ENCODE measurements at regions not wholly inside any gene's neighbourhood (a gene's known extent, or its start where the extent isn't known, plus 50 kb on each side); places are given as distances from the start of the nearest gene placed in this dataset.

- H3K4me3 ChIP-seq (ENCODE audit: low read length) = no peak overlapping the region
- no peaks in the 10 kb centered on the region for H3K4me1 ChIP-seq (ENCODE audit: control insufficient read depth, insufficient read depth, low read length)
- intact Hi-C loops (cut with DNase I) = no loop called here
- H3K27ac ChIP-seq (ENCODE audit: low read length) = no peak overlapping the region
- WGBS = 95% methylated on average over 20 of the region's 20 CpGs
- no peak for DNase-seq
- no peaks in the 10 kb centered on the region for H3K27me3 ChIP-seq (ENCODE audit: control insufficient read depth, insufficient read depth)
- no peaks in the 10 kb centered on the region for H3K9me3 ChIP-seq (ENCODE audit: control insufficient read depth, low read length)
- ATAC-seq = no peak
These were observed 448.8 kb downstream of the TXNL1 start for GRCh38 chr18:56189615-56190014.

- WGBS = 81% methylated on average over 9 of the region's 9 CpGs
- H3K27me3 ChIP-seq (ENCODE audit: control insufficient read depth, insufficient read depth) = no peaks in the 10 kb centered on the region
- H3K4me1 ChIP-seq (ENCODE audit: control insufficient read depth, insufficient read depth, low read length) = no peaks in the 10 kb centered on the region
- no peak overlapping the region for H3K27ac ChIP-seq (ENCODE audit: low read length)
- H3K9me3 ChIP-seq (ENCODE audit: control insufficient read depth, low read length) = no peaks in the 10 kb centered on the region
- ATAC-seq (no peak), DNase-seq (no peak)
- no peak overlapping the region for H3K4me3 ChIP-seq (ENCODE audit: low read length)
- intact Hi-C loops (cut with DNase I) = no loop called here
These were observed 449.7 kb downstream of the TXNL1 start for GRCh38 chr18:56188529-56189275.

- Histone ChIP-seq H3K27ac (ENCODE audit: low read length) (no peak overlapping the region), H3K27me3 (ENCODE audit: control insufficient read depth, insufficient read depth) (no peaks in the 10 kb centered on the region), H3K4me1 (ENCODE audit: control insufficient read depth, insufficient read depth, low read length) (no peaks in the 10 kb centered on the region), H3K4me3 (ENCODE audit: low read length) (no peak overlapping the region), H3K9me3 (ENCODE audit: control insufficient read depth, low read length) (no peaks in the 10 kb centered on the region)
- ATAC-seq (no peak), DNase-seq (no peak)
- intact Hi-C loops (cut with DNase I) = no loop called here
- WGBS = 95% methylated on average over 2 of the region's 2 CpGs
These were observed 452.1 kb downstream of the TXNL1 start for GRCh38 chr18:56186319-56186718.

GRCh38 chr18:56185126-56185525, 453.3 kb downstream of the TXNL1 start:
- WGBS = 88% methylated on average over 5 of the region's 5 CpGs
- DNase-seq (no peak), ATAC-seq (no peak)
- Histone ChIP-seq H3K4me3 (ENCODE audit: low read length) (no peak overlapping the region), H3K27ac (ENCODE audit: low read length) (no peak overlapping the region), H3K4me1 (ENCODE audit: control insufficient read depth, insufficient read depth, low read length) (no peaks in the 10 kb centered on the region), H3K27me3 (ENCODE audit: control insufficient read depth, insufficient read depth) (no peaks in the 10 kb centered on the region), H3K9me3 (ENCODE audit: control insufficient read depth, low read length) (no peaks in the 10 kb centered on the region)
- intact Hi-C loops (cut with DNase I) = no loop called here

- H3K9me3 ChIP-seq (ENCODE audit: control insufficient read depth, low read length) = no peaks in the 10 kb centered on the region
- H3K27ac ChIP-seq (ENCODE audit: low read length) = no peak overlapping the region
- no peaks in the 10 kb centered on the region for H3K4me1 ChIP-seq (ENCODE audit: control insufficient read depth, insufficient read depth, low read length)
- ATAC-seq (no peak), DNase-seq (no peak)
- intact Hi-C loops (cut with DNase I) = no loop called here
- H3K27me3 ChIP-seq (ENCODE audit: control insufficient read depth, insufficient read depth) = no peaks in the 10 kb centered on the region
- 98% methylated on average over 6 of the region's 6 CpGs for WGBS
- no peak overlapping the region for H3K4me3 ChIP-seq (ENCODE audit: low read length)
These were observed 461.6 kb downstream of the TXNL1 start for GRCh38 chr18:56176751-56177150.

- Histone ChIP-seq H3K27ac (ENCODE audit: low read length) (no peak overlapping the region), H3K4me1 (ENCODE audit: control insufficient read depth, insufficient read depth, low read length) (no peaks in the 10 kb centered on the region), H3K9me3 (ENCODE audit: control insufficient read depth, low read length) (no peaks in the 10 kb centered on the region), H3K4me3 (ENCODE audit: low read length) (no peak overlapping the region), H3K27me3 (ENCODE audit: control insufficient read depth, insufficient read depth) (no peaks in the 10 kb centered on the region)
- WGBS = 92% methylated on average over 7 of the region's 7 CpGs
- no peak for DNase-seq
- ATAC-seq = no peak
- intact Hi-C loops (cut with DNase I) = no loop called here
These were observed 462.9 kb downstream of the TXNL1 start for GRCh38 chr18:56175330-56176001.

- Histone ChIP-seq H3K27me3 (ENCODE audit: control insufficient read depth, insufficient read depth) (no peaks in the 10 kb centered on the region), H3K27ac (ENCODE audit: low read length) (no peak overlapping the region), H3K4me3 (ENCODE audit: low read length) (no peak overlapping the region), H3K4me1 (ENCODE audit: control insufficient read depth, insufficient read depth, low read length) (no peaks in the 10 kb centered on the region), H3K9me3 (ENCODE audit: control insufficient read depth, low read length) (no peaks in the 10 kb centered on the region)
- no peak for DNase-seq
- intact Hi-C loops (cut with DNase I) = no loop called here
- ATAC-seq = no peak
These were observed 464.7 kb downstream of the TXNL1 start for GRCh38 chr18:56173542-56174220.

GRCh38 chr18:56172527-56172926, 465.9 kb downstream of the TXNL1 start:
- ATAC-seq = no peak
- intact Hi-C loops (cut with DNase I) = no loop called here
- WGBS = 97% methylated on average over 2 of the region's 2 CpGs

GRCh38 chr18:56171848-56172247, 466.5 kb downstream of the TXNL1 start:
- WGBS = 92% methylated on average over 2 of the region's 2 CpGs
- Histone ChIP-seq H3K27me3 (ENCODE audit: control insufficient read depth, insufficient read depth) (no peaks in the 10 kb centered on the region), H3K27ac (ENCODE audit: low read length) (no peak overlapping the region), H3K4me3 (ENCODE audit: low read length) (no peak overlapping the region), H3K4me1 (ENCODE audit: control insufficient read depth, insufficient read depth, low read length) (peaks cover 2% of the 10 kb centered on the region), H3K9me3 (ENCODE audit: control insufficient read depth, low read length) (no peaks in the 10 kb centered on the region)
- no peak for DNase-seq
- no peak for ATAC-seq
- intact Hi-C loops (cut with DNase I) = no loop called here

More at GRCh38 chr18:56172527-56172926, 465.9 kb downstream of the TXNL1 start:
- Histone ChIP-seq H3K4me3 (ENCODE audit: low read length) (no peak overlapping the region), H3K27me3 (ENCODE audit: control insufficient read depth, insufficient read depth) (no peaks in the 10 kb centered on the region), H3K27ac (ENCODE audit: low read length) (no peak overlapping the region), H3K9me3 (ENCODE audit: control insufficient read depth, low read length) (no peaks in the 10 kb centered on the region), H3K4me1 (ENCODE audit: control insufficient read depth, insufficient read depth, low read length) (peaks cover 2% of the 10 kb centered on the region)
- no peak for DNase-seq

GRCh38 chr18:56168049-56168781, 470.2 kb downstream of the TXNL1 start:
- no peaks in the 10 kb centered on the region for H3K27me3 ChIP-seq (ENCODE audit: control insufficient read depth, insufficient read depth)
- ATAC-seq = peak; percentile 69 to 76
- H3K9me3 ChIP-seq (ENCODE audit: control insufficient read depth, low read length) = no peaks in the 10 kb centered on the region
- peaks cover 2% of the 10 kb centered on the region for H3K4me1 ChIP-seq (ENCODE audit: control insufficient read depth, insufficient read depth, low read length)
- no peak overlapping the region for H3K4me3 ChIP-seq (ENCODE audit: low read length)
- WGBS = 23% methylated on average over 5 of the region's 5 CpGs
- DNase-seq = peak in 2 of 3 donors; percentile 46 to 80
- peak overlapping the region; percentile 52 for H3K27ac ChIP-seq (ENCODE audit: low read length)
- intact Hi-C loops (cut with DNase I) = no loop called here

GRCh38 chr18:56167366-56167765, 471.0 kb downstream of the TXNL1 start:
- ATAC-seq = no peak
- peaks cover 3% of the 10 kb centered on the region for H3K4me1 ChIP-seq (ENCODE audit: control insufficient read depth, insufficient read depth, low read length)
- DNase-seq = no peak
- H3K27me3 ChIP-seq (ENCODE audit: control insufficient read depth, insufficient read depth) = no peaks in the 10 kb centered on the region
- WGBS = 77% methylated on average over 4 of the region's 4 CpGs
- H3K4me3 ChIP-seq (ENCODE audit: low read length) = no peak overlapping the region
- intact Hi-C loops (cut with DNase I) = no loop called here
- no peaks in the 10 kb centered on the region for H3K9me3 ChIP-seq (ENCODE audit: control insufficient read depth, low read length)
- H3K27ac ChIP-seq (ENCODE audit: low read length) = no peak overlapping the region
